Neuronal stem cell (in vitro differentiated cells): ENCODE measurements at regions not wholly inside any gene's neighbourhood (a gene's known extent, or its start where the extent isn't known, plus 50 kb on each side); places are given as distances from the start of the nearest gene placed in this dataset.
"Not testable (repeated sequence)": the region's sequence is repeated elsewhere in the genome, so short reads cannot be mapped to it uniquely, and the experiment has no call there.

Experiments used
- DNase-seq: peaks from one replicate; pipeline ENCODE4 v3.0.0-alpha.2; 2013; ENCODE audit warnings: low spot score
- H2AFZ ChIP-seq: one replicate; pipeline ENCODE4 v1.6.1; 2013; ENCODE audit warnings: mild to moderate bottlenecking, low read length, inconsistent platforms
- H2AK5ac ChIP-seq: 2 replicates; pipeline ENCODE4 v1.6.1; 2013; ENCODE audit warnings: low read depth, mild to moderate bottlenecking, inconsistent platforms, low read length, moderate library complexity, mixed read lengths
- H2BK120ac ChIP-seq: 2 replicates; pipeline ENCODE4 v1.6.1; 2013; ENCODE audit warnings: low read depth, mild to moderate bottlenecking, inconsistent platforms, low read length, moderate library complexity, mixed read lengths
- H2BK12ac ChIP-seq: one replicate; pipeline ENCODE4 v1.6.1; 2013; ENCODE audit warnings: low read length, inconsistent platforms
- H2BK15ac ChIP-seq: 2 replicates; pipeline ENCODE4 v1.6.1; 2013; ENCODE audit warnings: mild to moderate bottlenecking, low read length, inconsistent platforms, mixed read lengths
- H2BK5ac ChIP-seq: one replicate; pipeline ENCODE4 v1.6.1; 2013; ENCODE audit warnings: inconsistent platforms, mild to moderate bottlenecking, low read length, moderate library complexity
- H3K14ac ChIP-seq: one replicate; pipeline ENCODE4 v1.6.1; 2013; ENCODE audit warnings: low read length, inconsistent platforms
- H3K18ac ChIP-seq: 2 replicates; pipeline ENCODE4 v1.6.1; 2013; ENCODE audit warnings: low read length, inconsistent platforms
- H3K23ac ChIP-seq: 2 replicates; pipeline ENCODE4 v1.6.1; 2013; ENCODE audit warnings: low read depth, mild to moderate bottlenecking, mixed read lengths, low read length, inconsistent platforms; ENCODE audit not compliant: poor library complexity
- H3K27ac ChIP-seq: replicated peaks from 3 replicates; pipeline ENCODE4 v1.5.1; 2013; ENCODE audit warnings: low read length, inconsistent platforms
- H3K27me3 ChIP-seq, 3 experiments: 2 replicates each; pipeline ENCODE4 v1.6.1; 2013; ENCODE audit warnings: low read length in 3 of 3, mild to moderate bottlenecking in 2 of 3, inconsistent platforms in 1 of 3, low read depth in 1 of 3, mixed read lengths in 1 of 3, moderate library complexity in 1 of 3; ENCODE audit not compliant: control insufficient read depth in 3 of 3, insufficient read depth in 3 of 3
- H3K36me3 ChIP-seq, 2 donors: replicated peaks in 1 of 2; 2 replicates each; pipeline ENCODE4 v1.6.1; 2013; ENCODE audit warnings: low read length in 2 of 2; ENCODE audit not compliant: control insufficient read depth in 2 of 2, insufficient read depth in 2 of 2
- H3K4ac ChIP-seq: 2 replicates; pipeline ENCODE4 v1.6.1; 2013; ENCODE audit warnings: inconsistent platforms, mild to moderate bottlenecking, low read length, moderate library complexity
- H3K4me1 ChIP-seq, 2 donors: 1 replicate in 1 of 2; 2 replicates in 1 of 2; pipeline ENCODE4 v1.6.1; 2013; ENCODE audit warnings: low read length in 2 of 2, low read depth in 1 of 2; ENCODE audit not compliant: control insufficient read depth in 2 of 2, insufficient read depth in 1 of 2
- H3K4me2 ChIP-seq: one replicate; pipeline ENCODE4 v1.6.1; 2013; ENCODE audit warnings: mild to moderate bottlenecking, low read length, inconsistent platforms; ENCODE audit not compliant: insufficient read depth, poor library complexity, severe bottlenecking
- H3K4me3 ChIP-seq, 2 donors: 2 replicates each; pipeline ENCODE4 v1.5.1; 2013; ENCODE audit warnings: low read length in 2 of 2, mild to moderate bottlenecking in 2 of 2, inconsistent platforms in 1 of 2, moderate library complexity in 1 of 2
- H3K79me1 ChIP-seq: one replicate; pipeline ENCODE4 v1.6.1; 2013; ENCODE audit warnings: low read depth, mild to moderate bottlenecking, inconsistent platforms, low read length, moderate library complexity
- H3K9ac ChIP-seq: one replicate; pipeline ENCODE4 v1.6.1; 2013; ENCODE audit warnings: mild to moderate bottlenecking, low read depth, low read length, inconsistent platforms; ENCODE audit not compliant: poor library complexity
- H3K9me3 ChIP-seq, 2 donors: replicated peaks in 1 of 2; 2 replicates each; pipeline versions ENCODE3 to v1.6.1; 2013; ENCODE audit warnings: low read length in 2 of 2, mild to moderate bottlenecking in 2 of 2, inconsistent platforms in 1 of 2, low read depth in 1 of 2, mixed read lengths in 1 of 2, moderate library complexity in 1 of 2; ENCODE audit not compliant: control insufficient read depth in 2 of 2, insufficient read depth in 1 of 2
- H4K8ac ChIP-seq: one replicate; pipeline ENCODE4 v1.6.1; 2013; ENCODE audit warnings: low read depth, mild to moderate bottlenecking, inconsistent platforms, low read length, moderate library complexity
- H4K91ac ChIP-seq: one replicate; pipeline ENCODE4 v1.6.1; 2013; ENCODE audit warnings: low read length, low read depth, mild to moderate bottlenecking, inconsistent platforms; ENCODE audit not compliant: poor library complexity
- WGBS, 2 donors: extraction: QIAGEN DNeasy Blood & Tissue Kit; methylation state at CpG; one replicate each; pipeline ENCODE4 v1.1.7; 2013; ENCODE audit warnings: missing lambda C conversion rate in 2 of 2, mixed read lengths in 1 of 2; ENCODE audit not compliant: insufficient read length in 2 of 2, insufficient replicate concordance in 1 of 2; ENCODE audit errors: extremely low coverage in 2 of 2; 5-methylcytosine and 5-hydroxymethylcytosine counted together

DNA sequence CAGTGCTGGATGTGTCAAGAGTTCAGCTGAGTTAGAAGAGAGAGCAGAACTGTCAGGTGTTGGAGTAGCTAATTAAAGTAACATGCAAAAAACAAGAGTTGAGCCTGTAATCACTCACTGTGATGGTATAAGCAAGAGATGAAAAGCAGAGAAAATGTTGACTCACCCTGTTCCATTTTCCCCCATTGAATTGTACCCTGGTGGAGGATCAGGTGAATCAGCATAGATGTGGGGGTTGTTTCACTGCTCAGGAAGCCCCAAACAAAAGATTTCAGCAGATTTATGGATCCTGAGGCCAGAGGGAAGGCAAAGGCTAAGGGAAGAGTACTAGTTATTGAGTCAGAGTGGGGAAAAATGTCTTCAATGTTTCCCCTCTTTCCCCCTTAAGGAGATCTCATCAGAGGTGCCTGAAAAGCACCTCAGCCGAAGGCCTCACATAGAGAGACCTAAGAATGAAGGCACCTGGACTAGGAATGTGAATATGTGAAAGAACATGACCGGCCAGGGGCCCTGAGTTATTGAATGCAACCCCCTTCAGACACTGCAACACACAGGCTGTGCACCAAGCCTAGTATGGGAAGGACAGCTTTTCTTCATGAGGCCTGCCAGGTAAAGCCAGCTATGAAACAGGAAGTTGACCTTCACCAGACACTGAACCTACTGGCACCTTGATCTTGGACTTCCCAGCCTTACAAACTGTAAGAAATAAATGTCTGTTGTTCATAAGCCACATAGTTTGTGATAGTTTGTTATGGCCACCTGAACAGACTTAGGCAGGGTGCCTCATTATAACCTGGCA is 90.1 kb downstream of the TMCO5A start:
- no peak overlapping the region for H3K18ac ChIP-seq
- H2BK12ac ChIP-seq, result no peak overlapping the region
- H3K4me2 ChIP-seq, result no peak overlapping the region
- H2BK15ac ChIP-seq, result no peak overlapping the region
- no peak overlapping the region for H3K14ac ChIP-seq
- no peak for DNase-seq
- no peaks in the 10 kb centered on the region for H3K4me1 ChIP-seq
- H3K4ac ChIP-seq, result no peak overlapping the region
- no peak overlapping the region for H2BK5ac ChIP-seq
- no peak overlapping the region for H2AK5ac ChIP-seq
- WGBS, 2 donors, result no CpG with 5 or more reads among the region's 2 CpGs
- H2AFZ ChIP-seq, result no peak overlapping the region
- no peaks in the 10 kb centered on the region for H3K79me1 ChIP-seq
- H2BK120ac ChIP-seq, result no peak overlapping the region
- no peak overlapping the region for H3K27ac ChIP-seq
- H3K27me3 ChIP-seq, result no peaks in the 10 kb centered on the region
- no peak overlapping the region for H3K9ac ChIP-seq
- no peaks in the 10 kb centered on the region for H3K36me3 ChIP-seq
- H3K4me3 ChIP-seq, result no peak overlapping the region
- H4K8ac ChIP-seq, result no peak overlapping the region
- peaks cover 0 to 9% of the 10 kb centered on the region in 2 donors for H3K9me3 ChIP-seq
- H4K91ac ChIP-seq, result no peak overlapping the region
- H3K23ac ChIP-seq, result no peak overlapping the region

DNA sequence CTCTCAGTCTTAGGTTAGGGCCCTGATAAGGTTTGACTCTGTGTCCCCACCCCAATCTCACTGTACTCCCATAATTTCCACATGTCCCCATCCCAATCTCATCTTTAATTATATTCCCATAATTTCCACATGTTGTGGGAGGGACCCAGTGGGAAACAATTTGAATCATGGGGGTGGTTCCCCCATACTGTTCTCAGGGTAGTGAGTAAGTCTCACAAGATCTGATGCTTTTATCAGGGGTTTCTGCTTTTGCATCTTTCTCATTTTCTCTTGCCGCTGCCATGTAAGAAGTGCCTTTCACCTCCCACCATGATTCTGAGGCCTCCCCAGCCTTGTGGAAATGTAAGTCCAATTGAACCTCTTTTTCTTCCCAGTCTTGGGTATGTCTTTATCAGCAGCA is 91.2 kb downstream of the TMCO5A start:
- H2BK12ac ChIP-seq, H3K9ac ChIP-seq, H3K79me1 ChIP-seq, H3K27ac ChIP-seq, H3K4me2 ChIP-seq, H3K4me1 ChIP-seq, H4K8ac ChIP-seq, H2AK5ac ChIP-seq, H3K36me3 ChIP-seq, H3K4ac ChIP-seq, H3K18ac ChIP-seq, H3K23ac ChIP-seq, H2BK5ac ChIP-seq, H4K91ac ChIP-seq, H2AFZ ChIP-seq, H3K27me3 ChIP-seq, H2BK120ac ChIP-seq, H3K4me3 ChIP-seq, H2BK15ac ChIP-seq, H3K9me3 ChIP-seq, DNase-seq, H3K14ac ChIP-seq: not testable (repeated sequence)
- WGBS, 2 donors, result no CpG with 5 or more reads among the region's 1 CpG

DNA sequence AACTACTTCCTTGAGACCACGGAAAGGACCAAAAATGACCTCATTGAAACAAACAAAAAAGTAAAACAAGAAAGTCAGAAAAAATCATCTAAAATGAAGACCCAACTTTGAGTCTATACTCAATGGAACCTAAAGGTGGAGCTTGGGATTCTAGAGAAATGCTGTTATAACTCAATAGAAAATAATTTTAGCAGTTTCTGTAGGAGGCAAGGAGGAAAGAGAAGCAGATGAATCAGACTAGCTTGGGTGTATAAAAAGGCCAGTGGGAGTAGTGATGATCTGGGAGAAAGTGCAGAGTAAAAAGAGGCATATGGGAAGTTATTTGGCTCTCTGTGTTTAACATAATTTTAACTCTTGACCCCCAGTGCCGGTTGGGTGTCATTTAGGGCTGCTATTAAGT is 94.4 kb downstream of the TMCO5A start:
- H3K18ac ChIP-seq, result no peak overlapping the region
- H3K79me1 ChIP-seq, result no peaks in the 10 kb centered on the region
- H2AK5ac ChIP-seq, result no peak overlapping the region
- H3K23ac ChIP-seq, result no peak overlapping the region
- peaks cover 0 to 3% of the 10 kb centered on the region in 2 donors for H3K9me3 ChIP-seq
- H2BK15ac ChIP-seq, result no peak overlapping the region
- H3K27ac ChIP-seq, result no peak overlapping the region
- H4K8ac ChIP-seq, result no peak overlapping the region
- H3K4me1 ChIP-seq, result no peaks in the 10 kb centered on the region
- no peak overlapping the region for H3K4me2 ChIP-seq
- no peak overlapping the region for H3K4me3 ChIP-seq
- H3K9ac ChIP-seq, result no peak overlapping the region
- H2BK120ac ChIP-seq, result no peak overlapping the region
- DNase-seq, result no peak
- no peak overlapping the region for H2BK12ac ChIP-seq
- no peak overlapping the region for H3K14ac ChIP-seq
- no peaks in the 10 kb centered on the region for H3K27me3 ChIP-seq
- WGBS, 2 donors, result no CpG with 5 or more reads among the region's 2 CpGs
- H2BK5ac ChIP-seq, result no peak overlapping the region
- H3K4ac ChIP-seq, result no peak overlapping the region
- no peak overlapping the region for H4K91ac ChIP-seq
- no peaks in the 10 kb centered on the region for H3K36me3 ChIP-seq
- no peak overlapping the region for H2AFZ ChIP-seq

DNA sequence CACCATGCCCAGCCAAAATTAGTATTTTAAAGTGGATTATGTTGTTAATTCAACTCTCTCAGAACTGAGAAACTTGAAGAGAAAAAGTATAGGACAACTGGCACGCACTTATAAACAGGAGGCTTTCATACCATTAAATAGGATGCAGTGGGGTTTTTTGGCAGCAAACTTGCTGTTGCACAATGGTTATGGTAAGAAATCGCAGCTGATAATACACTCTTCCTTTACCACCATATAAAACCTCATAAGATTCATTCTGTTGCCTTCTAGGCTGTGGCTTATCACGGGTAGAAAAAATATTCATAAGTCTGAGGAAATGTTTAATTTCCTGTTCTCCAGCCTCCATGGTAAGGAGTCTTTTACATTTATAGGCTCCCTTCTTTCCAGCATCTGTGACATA is 95.3 kb downstream of the TMCO5A start:
- no peak for DNase-seq
- Histone ChIP-seq H3K4ac (no peak overlapping the region), H3K9ac (no peak overlapping the region), H3K9me3 (peaks cover 0 to 3% of the 10 kb centered on the region in 2 donors), H3K79me1 (no peaks in the 10 kb centered on the region), H3K36me3 (no peaks in the 10 kb centered on the region), H2AFZ (no peak overlapping the region), H2AK5ac (no peak overlapping the region), H2BK120ac (no peak overlapping the region), H3K4me1 (no peaks in the 10 kb centered on the region), H3K14ac (no peak overlapping the region), H3K18ac (no peak overlapping the region), H2BK5ac (no peak overlapping the region), H3K27ac (no peak overlapping the region), H2BK12ac (no peak overlapping the region), H4K8ac (no peak overlapping the region), H3K4me2 (no peak overlapping the region), H3K4me3 (no peak overlapping the region), H4K91ac (no peak overlapping the region), H2BK15ac (no peak overlapping the region), H3K23ac (no peak overlapping the region), H3K27me3 (no peaks in the 10 kb centered on the region)
- WGBS, 2 donors, result no CpG with 5 or more reads among the region's 3 CpGs
